Cardiac muscle cell (in vitro differentiated cells and primary cell): ENCODE measurements at regions not wholly inside any gene's neighbourhood (a gene's known extent, or its start where the extent isn't known, plus 50 kb on each side); places are given as distances from the start of the nearest gene placed in this dataset.
A peak's percentile ranks its signal among the peaks of the same experiment; 100 is the strongest.

ENCODE experiments used
- DNase-seq, 2 donors: peaks; one replicate each; pipeline versions ENCODE4 v3.0.0 to v3.0.0-alpha.2; 2010 to 2017; ENCODE audit warnings: low read depth in 1 of 2, low spot score in 1 of 2
- H3K27ac ChIP-seq: fragments of 200-600 bp; sonication (generic); 2 replicates; pipeline ENCODE4 v1.5.1; 2016
- H3K27me3 ChIP-seq: fragments of 200-600 bp; sonication (generic); 2 replicates; pipeline ENCODE4 v1.6.0; 2016; ENCODE audit warnings: control low read depth
- H3K36me3 ChIP-seq: fragments of 200-600 bp; sonication (generic); 2 replicates; pipeline ENCODE4 v1.5.1; 2016; ENCODE audit warnings: control low read depth
- H3K4me1 ChIP-seq: fragments of 200-600 bp; sonication (generic); 2 replicates; pipeline ENCODE4 v1.8.1; 2017; ENCODE audit warnings: low read depth, mild to moderate bottlenecking, mixed run types
- H3K4me3 ChIP-seq: fragments of 200-600 bp; sonication (generic); 2 replicates; pipeline ENCODE4 v1.5.1; 2016; ENCODE audit warnings: mild to moderate bottlenecking
- H3K9me3 ChIP-seq: fragments of 200-600 bp; sonication (generic); 2 replicates; pipeline ENCODE4 v1.5.1; 2017; ENCODE audit warnings: low read depth, mild to moderate bottlenecking, control low read depth
- TF ChIP-seq, protein P1 (sequence below): IDR thresholded peaks from 2 replicates; pipeline ENCODE4 v1.5.1; 2012; ENCODE audit warnings: low read depth, mild to moderate bottlenecking, low read length

- TF ChIP-seq, protein P1, sequence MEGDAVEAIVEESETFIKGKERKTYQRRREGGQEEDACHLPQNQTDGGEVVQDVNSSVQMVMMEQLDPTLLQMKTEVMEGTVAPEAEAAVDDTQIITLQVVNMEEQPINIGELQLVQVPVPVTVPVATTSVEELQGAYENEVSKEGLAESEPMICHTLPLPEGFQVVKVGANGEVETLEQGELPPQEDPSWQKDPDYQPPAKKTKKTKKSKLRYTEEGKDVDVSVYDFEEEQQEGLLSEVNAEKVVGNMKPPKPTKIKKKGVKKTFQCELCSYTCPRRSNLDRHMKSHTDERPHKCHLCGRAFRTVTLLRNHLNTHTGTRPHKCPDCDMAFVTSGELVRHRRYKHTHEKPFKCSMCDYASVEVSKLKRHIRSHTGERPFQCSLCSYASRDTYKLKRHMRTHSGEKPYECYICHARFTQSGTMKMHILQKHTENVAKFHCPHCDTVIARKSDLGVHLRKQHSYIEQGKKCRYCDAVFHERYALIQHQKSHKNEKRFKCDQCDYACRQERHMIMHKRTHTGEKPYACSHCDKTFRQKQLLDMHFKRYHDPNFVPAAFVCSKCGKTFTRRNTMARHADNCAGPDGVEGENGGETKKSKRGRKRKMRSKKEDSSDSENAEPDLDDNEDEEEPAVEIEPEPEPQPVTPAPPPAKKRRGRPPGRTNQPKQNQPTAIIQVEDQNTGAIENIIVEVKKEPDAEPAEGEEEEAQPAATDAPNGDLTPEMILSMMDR: no peak
- Histone ChIP-seq H3K27ac (no peak overlapping the region), H3K27me3 (no peaks in the 10 kb centered on the region), H3K9me3 (no peaks in the 10 kb centered on the region), H3K36me3 (no peaks in the 10 kb centered on the region), H3K4me3 (no peak overlapping the region), H3K4me1 (no peaks in the 10 kb centered on the region)
- no peak for DNase-seq
Measured at GRCh38 chr9:2298217-2298616, 283.1 kb downstream of the SMARCA2 start.

DNA sequence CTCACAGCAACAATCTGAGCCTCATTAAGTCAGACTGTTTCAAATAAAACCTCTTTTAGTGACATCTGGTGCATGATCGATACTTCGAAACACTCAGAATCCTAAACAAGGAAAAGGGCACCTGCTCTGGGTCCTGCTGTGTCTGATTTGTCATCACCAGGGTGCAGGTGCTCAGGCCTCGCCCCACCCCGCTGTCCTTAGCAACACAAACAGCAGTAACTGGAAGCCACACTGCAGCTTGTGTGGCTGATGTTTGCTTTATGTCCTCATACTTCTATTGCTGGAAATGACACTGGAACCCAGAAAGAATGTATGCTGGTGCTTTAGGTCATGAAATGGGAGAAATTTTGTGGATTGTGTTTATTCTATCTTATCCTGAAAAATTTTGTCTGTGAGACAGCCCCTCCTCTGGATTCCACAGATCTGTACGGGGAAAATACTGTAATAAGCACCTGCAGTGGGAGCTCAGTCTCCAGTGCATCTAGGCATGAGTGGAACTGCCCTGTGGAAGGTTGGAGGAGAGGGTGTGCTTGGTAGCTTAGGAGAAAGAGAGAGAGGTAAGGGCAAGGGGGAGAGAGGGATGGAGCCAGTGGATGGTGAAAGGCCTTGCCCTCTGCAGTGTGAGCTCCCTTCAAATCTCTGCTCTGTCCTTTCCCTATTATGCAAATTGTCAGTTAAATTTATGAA is 284.2 kb downstream of the SMARCA2 start:
- TF ChIP-seq, protein P1: no peak
- no peak for DNase-seq
- no peaks in the 10 kb centered on the region for H3K36me3 ChIP-seq
- H3K4me1 ChIP-seq: no peaks in the 10 kb centered on the region
- no peaks in the 10 kb centered on the region for H3K9me3 ChIP-seq
- no peak overlapping the region for H3K27ac ChIP-seq
- H3K4me3 ChIP-seq: no peak overlapping the region
- no peaks in the 10 kb centered on the region for H3K27me3 ChIP-seq

GRCh38 chr9:2299843-2300205 is 284.7 kb downstream of the SMARCA2 start:
- no peaks in the 10 kb centered on the region for H3K4me1 ChIP-seq
- DNase-seq: peak in 1 of 2 donors; percentile 13
- no peaks in the 10 kb centered on the region for H3K36me3 ChIP-seq
- no peak overlapping the region for H3K27ac ChIP-seq
- no peaks in the 10 kb centered on the region for H3K9me3 ChIP-seq
- TF ChIP-seq, protein P1: no peak
- no peak overlapping the region for H3K4me3 ChIP-seq
- no peaks in the 10 kb centered on the region for H3K27me3 ChIP-seq

DNA sequence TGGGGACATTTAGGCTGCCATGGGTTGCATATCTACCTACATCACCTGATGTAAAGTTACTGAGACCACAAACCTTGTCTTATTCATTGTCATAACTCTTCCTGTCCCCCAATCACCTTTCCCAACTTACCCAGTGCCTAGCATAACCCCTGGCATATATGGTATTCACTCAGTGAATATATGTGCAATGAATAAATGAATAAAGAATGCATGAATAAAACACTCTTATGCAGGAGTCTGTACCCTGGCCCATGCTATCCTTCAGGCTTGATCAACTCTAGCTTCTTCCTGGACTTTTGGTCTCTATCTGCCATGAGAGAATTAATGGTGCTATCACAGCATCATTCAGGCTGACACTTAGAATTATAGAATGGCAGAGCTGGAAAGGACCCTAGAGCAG is 285.2 kb downstream of the SMARCA2 start:
- Histone ChIP-seq H3K27me3 (no peaks in the 10 kb centered on the region), H3K9me3 (no peaks in the 10 kb centered on the region), H3K4me3 (no peak overlapping the region), H3K4me1 (no peaks in the 10 kb centered on the region), H3K27ac (no peak overlapping the region), H3K36me3 (no peaks in the 10 kb centered on the region)
- TF ChIP-seq, protein P1: no peak
- no peak for DNase-seq

GRCh38 chr9:2302606-2303005 is 287.5 kb downstream of the SMARCA2 start:
- TF ChIP-seq, protein P1: no peak
- Histone ChIP-seq H3K4me1 (no peaks in the 10 kb centered on the region), H3K4me3 (no peak overlapping the region), H3K36me3 (no peaks in the 10 kb centered on the region), H3K27ac (no peak overlapping the region), H3K9me3 (no peaks in the 10 kb centered on the region), H3K27me3 (no peaks in the 10 kb centered on the region)
- peak in 1 of 2 donors; percentile 64 for DNase-seq
